ENCODE measurements at regions not wholly inside any gene's neighbourhood (a gene's known extent, or its start where the extent isn't known, plus 50 kb on each side); places are given as distances from the start of the nearest gene placed in this dataset.

GRCh38 chr13:61253105-61253877 is 162.4 kb downstream of the PCDH20 start:
- Histone ChIP-seq H2BK15ac (ENCODE audit: low read length) (no peak overlapping the region), H2BK12ac (ENCODE audit: low read depth, low read length) (no peak overlapping the region), H3K23me2 (ENCODE audit: low read depth, low read length) (no peaks in the 10 kb centered on the region), H2AFZ (ENCODE audit: low read length) (no peak overlapping the region), H3K4me3 (ENCODE audit: extremely low read depth in 1 of 4, insufficient read depth in 2 of 4, low read depth in 3 of 4, low read length in 4 of 4) (no peak overlapping the region), H3K36me3 (ENCODE audit: control insufficient read depth in 2 of 4, insufficient read depth in 4 of 4, low read length in 3 of 4) (no peaks in the 10 kb centered on the region), H3K23ac (ENCODE audit: insufficient read length) (no peak overlapping the region), H3K4ac (replicated peaks; ENCODE audit: insufficient read length, low read depth, low read length) (no peak overlapping the region), H3K27ac (ENCODE audit: low read depth, low read length) (no peak overlapping the region), H3K9ac (replicated peaks in 1 of 4; ENCODE audit: extremely low read depth in 1 of 4, low read depth in 3 of 4, low read length in 3 of 4) (no peak overlapping the region), H3K79me1 (ENCODE audit: low read depth, low read length) (no peaks in the 10 kb centered on the region), H2BK5ac (ENCODE audit: low read depth, low read length) (no peak overlapping the region), H4K8ac (ENCODE audit: extremely low read depth, insufficient read depth, low read length) (no peak overlapping the region), H2BK20ac (ENCODE audit: low read length) (no peak overlapping the region), H3K18ac (ENCODE audit: extremely low read depth, low read length) (no peak overlapping the region), H3K27me3 (replicated peaks in 1 of 4; ENCODE audit: control insufficient read depth in 3 of 4, extremely low read depth in 1 of 4, insufficient read depth in 3 of 4, low read length in 3 of 4) (no peaks in the 10 kb centered on the region), H4K5ac (ENCODE audit: insufficient read length, low read depth, low read length) (no peak overlapping the region), H3K14ac (ENCODE audit: insufficient read length) (no peak overlapping the region), H4K91ac (replicated peaks; ENCODE audit: insufficient read length, low read length) (no peak overlapping the region), H3K9me3 (ENCODE audit: insufficient read depth in 2 of 2, low read depth in 1 of 2, low read length in 1 of 2) (no peaks in the 10 kb centered on the region), H3K56ac (replicated peaks; ENCODE audit: insufficient read length, low read depth, low read length) (no peak overlapping the region), H3K4me2 (ENCODE audit: insufficient read depth in 1 of 2, low read depth in 2 of 2, low read length in 2 of 2) (no peak overlapping the region), H3K4me1 (replicated peaks in 1 of 4; ENCODE audit: control insufficient read depth in 3 of 4, insufficient read depth in 4 of 4, low read length in 3 of 4) (peaks cover 0 to 4% (median 0%) of the 10 kb centered on the region in 4 experiments; a peak in 1 of 7 replicates), H2AK5ac (ENCODE audit: low read depth, low read length) (no peak overlapping the region), H2BK120ac (replicated peaks; ENCODE audit: low read depth, low read length) (no peak overlapping the region), H3K79me2 (ENCODE audit: control insufficient read depth in 1 of 2, insufficient read depth in 2 of 2, low read length in 2 of 2) (no peaks in the 10 kb centered on the region), H4K20me1 (replicated peaks in 1 of 2; ENCODE audit: control insufficient read depth in 1 of 2, insufficient read depth in 2 of 2, low read length in 2 of 2) (no peaks in the 10 kb centered on the region)
- DNase-seq (ENCODE audit: low read depth in 1 of 2, low spot score in 2 of 2) (no peak), FAIRE-seq (no peak)
- 94% methylated on average over 3 of the region's 3 CpGs; no CpG with 5 or more reads in 1 of the 2 experiments for WGBS, 2 experiments (ENCODE audit: extremely low coverage in 1 of 2, insufficient coverage in 1 of 2, insufficient read length in 1 of 2, insufficient replicate concordance in 2 of 2, low coverage in 1 of 2, low lambda C conversion rate in 2 of 2, missing lambda C conversion rate in 1 of 2)
- ChIA-PET POLR2A (ENCODE audit: partially characterized antibody) (no interaction called here), CTCF (ENCODE audit: partially characterized antibody) (interaction anchor here (1.0 to 1.6 kb wide), 4 partner anchors 21 to 633 kb away, joined by 3 to 5 read pairs (median 4); no protein-coding TSS in a partner anchor)
- TF ChIP-seq RNF2 (IDR thresholded peaks at IDR 0.05; ENCODE audit: borderline replicate concordance, low read depth, low read length, missing control alignments, poor library complexity, severe bottlenecking) (no peak), TCF12 (IDR thresholded peaks at IDR 0.05; ENCODE audit: low read depth, low read length) (no peak), SP4 (IDR thresholded peaks at IDR 0.05; ENCODE audit: low read length) (no peak), BACH1 (IDR thresholded peaks at IDR 0.05; ENCODE audit: low read length) (no peak), JUND (IDR thresholded peaks at IDR 0.05; ENCODE audit: low read length) (no peak), ATF2 (IDR thresholded peaks at IDR 0.05; ENCODE audit: low read length) (no peak), ZNF274 (IDR thresholded peaks at IDR 0.05; ENCODE audit: borderline replicate concordance, extremely low read depth, low read length) (no peak), RBBP5 (IDR thresholded peaks at IDR 0.05; ENCODE audit: borderline replicate concordance, low read depth, low read length) (no peak), NANOG (IDR thresholded peaks at IDR 0.05; ENCODE audit: insufficient read depth, low read depth, low read length, poor library complexity, severe bottlenecking) (no peak), BCL11A (IDR thresholded peaks at IDR 0.05; ENCODE audit: low read depth in 2 of 2, low read length in 2 of 2) (no peak), JUN (IDR thresholded peaks at IDR 0.05; ENCODE audit: low read depth, low read length) (no peak)
